ENCODE measurements at regions not wholly inside any gene's neighbourhood (a gene's known extent, or its start where the extent isn't known, plus 50 kb on each side); places are given as distances from the start of the nearest gene placed in this dataset.

GRCh38 chr11:112439614-112440013, 179.0 kb upstream of the PLET1 start:
- TF ChIP-seq CTCF (IDR thresholded peaks at IDR 0.05 in 2 of 3, conservative IDR thresholded peaks at IDR 0.05 in 1 of 3; ENCODE audit: borderline replicate concordance in 1 of 3, insufficient read depth in 1 of 3, low read depth in 2 of 3, low read length in 2 of 3) (no peak), CEBPB (IDR thresholded peaks at IDR 0.05; ENCODE audit: low read depth) (no peak), POLR2A (IDR thresholded peaks at IDR 0.05; ENCODE audit: borderline replicate concordance, extremely low read depth, insufficient read depth, insufficient read length) (no peak), POLR2AphosphoS5 (IDR thresholded peaks at IDR 0.05; ENCODE audit: low read depth, low read length) (no peak), EZH2phosphoT487 (IDR thresholded peaks at IDR 0.05; ENCODE audit: borderline replicate concordance) (no peak), JUND (IDR thresholded peaks at IDR 0.05) (no peak), EZH2 (IDR thresholded peaks at IDR 0.05) (no peak), CBX3 (IDR thresholded peaks at IDR 0.05; ENCODE audit: low read depth) (no peak), FOSL1 (IDR thresholded peaks at IDR 0.05; ENCODE audit: low read depth) (no peak)

Data from HCT116 (cell line).